Neural cell (in vitro differentiated cells): ENCODE measurements at regions not wholly inside any gene's neighbourhood (a gene's known extent, or its start where the extent isn't known, plus 50 kb on each side); places are given as distances from the start of the nearest gene placed in this dataset.

Experiments used
- EZH2 ChIP-seq: fragments of 200-600, 300-800 bp; shearing (Covaris generic), sonication (generic); IDR thresholded peaks from 2 replicates; pipeline ENCODE4 v1.6.1; 2014; ENCODE audit warnings: antibody characterized with exemption, low read length, borderline replicate concordance, mild to moderate bottlenecking; ENCODE audit not compliant: insufficient read depth, poor library complexity, severe bottlenecking
- POLR2AphosphoS5 ChIP-seq: IDR thresholded peaks from 2 replicates; pipeline ENCODE4 v1.6.1; 2012
- TF ChIP-seq, protein P1 (sequence below): fragments of 450-650 bp; IDR thresholded peaks from 2 replicates; pipeline ENCODE4 v1.5.1; 2014; ENCODE audit warnings: antibody characterized with exemption, mild to moderate bottlenecking, moderate library complexity; ENCODE audit not compliant: poor library complexity, severe bottlenecking

- TF ChIP-seq, protein P1, sequence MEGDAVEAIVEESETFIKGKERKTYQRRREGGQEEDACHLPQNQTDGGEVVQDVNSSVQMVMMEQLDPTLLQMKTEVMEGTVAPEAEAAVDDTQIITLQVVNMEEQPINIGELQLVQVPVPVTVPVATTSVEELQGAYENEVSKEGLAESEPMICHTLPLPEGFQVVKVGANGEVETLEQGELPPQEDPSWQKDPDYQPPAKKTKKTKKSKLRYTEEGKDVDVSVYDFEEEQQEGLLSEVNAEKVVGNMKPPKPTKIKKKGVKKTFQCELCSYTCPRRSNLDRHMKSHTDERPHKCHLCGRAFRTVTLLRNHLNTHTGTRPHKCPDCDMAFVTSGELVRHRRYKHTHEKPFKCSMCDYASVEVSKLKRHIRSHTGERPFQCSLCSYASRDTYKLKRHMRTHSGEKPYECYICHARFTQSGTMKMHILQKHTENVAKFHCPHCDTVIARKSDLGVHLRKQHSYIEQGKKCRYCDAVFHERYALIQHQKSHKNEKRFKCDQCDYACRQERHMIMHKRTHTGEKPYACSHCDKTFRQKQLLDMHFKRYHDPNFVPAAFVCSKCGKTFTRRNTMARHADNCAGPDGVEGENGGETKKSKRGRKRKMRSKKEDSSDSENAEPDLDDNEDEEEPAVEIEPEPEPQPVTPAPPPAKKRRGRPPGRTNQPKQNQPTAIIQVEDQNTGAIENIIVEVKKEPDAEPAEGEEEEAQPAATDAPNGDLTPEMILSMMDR = no peak
- TF ChIP-seq POLR2AphosphoS5 (no peak), EZH2 (no peak)
Observed at GRCh38 chr14:46377305-46377704, 274.3 kb downstream of the RPL10L start.
